ENCODE measurements at regions not wholly inside any gene's neighbourhood (a gene's known extent, or its start where the extent isn't known, plus 50 kb on each side); places are given as distances from the start of the nearest gene placed in this dataset.

DNA sequence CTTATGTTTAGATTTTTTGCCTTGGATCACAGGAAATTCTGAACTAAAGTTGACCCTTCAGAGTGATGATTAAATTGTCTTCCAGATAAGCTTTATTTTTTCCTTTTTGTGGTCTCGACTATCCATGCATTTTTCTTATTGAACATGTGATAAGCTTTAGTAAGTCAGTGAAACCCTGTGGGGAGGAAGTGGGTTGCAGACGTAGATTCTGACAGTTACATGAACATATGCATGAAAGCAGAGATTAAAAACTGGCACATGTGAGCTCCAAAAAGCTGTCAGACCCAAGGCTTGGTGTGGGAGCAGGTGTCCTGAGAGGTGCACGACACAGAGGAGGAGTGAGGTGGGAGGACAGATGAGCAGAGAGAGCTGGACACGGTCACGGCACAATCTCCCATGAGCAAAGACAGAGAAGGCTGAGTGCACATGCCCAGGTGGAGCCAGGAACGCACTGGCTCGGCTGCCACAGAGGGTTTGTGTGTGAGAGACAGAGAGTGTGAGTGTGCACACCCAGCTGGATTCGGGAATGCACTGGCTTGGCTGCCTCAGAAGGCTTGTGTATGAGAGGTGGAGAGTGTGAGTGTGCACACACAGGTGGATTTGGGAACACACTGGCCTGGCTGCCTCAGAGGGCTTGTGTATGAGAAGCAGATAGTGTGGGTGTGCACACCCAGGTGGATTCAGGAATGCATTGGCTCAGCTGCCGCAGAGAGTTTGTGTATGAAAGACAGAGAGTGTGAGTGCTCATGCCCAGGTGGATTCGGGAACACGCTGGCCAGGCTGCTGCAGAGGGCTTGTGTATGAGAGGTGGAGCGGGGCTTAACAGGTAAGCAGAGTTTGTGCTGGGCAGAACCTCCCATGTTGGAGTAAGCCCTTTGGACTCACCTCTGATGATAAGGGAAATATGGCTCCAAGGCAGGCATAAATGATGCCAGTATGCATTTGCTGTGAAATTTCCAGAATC, 849.1 kb upstream of the SALL3 start:
- TF ChIP-seq, protein P1, sequence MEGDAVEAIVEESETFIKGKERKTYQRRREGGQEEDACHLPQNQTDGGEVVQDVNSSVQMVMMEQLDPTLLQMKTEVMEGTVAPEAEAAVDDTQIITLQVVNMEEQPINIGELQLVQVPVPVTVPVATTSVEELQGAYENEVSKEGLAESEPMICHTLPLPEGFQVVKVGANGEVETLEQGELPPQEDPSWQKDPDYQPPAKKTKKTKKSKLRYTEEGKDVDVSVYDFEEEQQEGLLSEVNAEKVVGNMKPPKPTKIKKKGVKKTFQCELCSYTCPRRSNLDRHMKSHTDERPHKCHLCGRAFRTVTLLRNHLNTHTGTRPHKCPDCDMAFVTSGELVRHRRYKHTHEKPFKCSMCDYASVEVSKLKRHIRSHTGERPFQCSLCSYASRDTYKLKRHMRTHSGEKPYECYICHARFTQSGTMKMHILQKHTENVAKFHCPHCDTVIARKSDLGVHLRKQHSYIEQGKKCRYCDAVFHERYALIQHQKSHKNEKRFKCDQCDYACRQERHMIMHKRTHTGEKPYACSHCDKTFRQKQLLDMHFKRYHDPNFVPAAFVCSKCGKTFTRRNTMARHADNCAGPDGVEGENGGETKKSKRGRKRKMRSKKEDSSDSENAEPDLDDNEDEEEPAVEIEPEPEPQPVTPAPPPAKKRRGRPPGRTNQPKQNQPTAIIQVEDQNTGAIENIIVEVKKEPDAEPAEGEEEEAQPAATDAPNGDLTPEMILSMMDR (IDR thresholded peaks at IDR 0.05), result no peak
- TF ChIP-seq POLR2A (IDR thresholded peaks at IDR 0.05), result no peak

Measured in heart left ventricle (tissue), 13 donors.